NCI-H446 (cell line): ENCODE measurements at regions not wholly inside any gene's neighbourhood (a gene's known extent, or its start where the extent isn't known, plus 50 kb on each side); places are given as distances from the start of the nearest gene placed in this dataset.

Source experiments
- DNase-seq, 2 experiments: peaks; one replicate each; lab custom pipeline; 2025; lab: John Stamatoyannopoulos, UW

GRCh38 chr2:139033300-139033699 is 253.1 kb upstream of the NXPH2 start:
- DNase-seq = peak in 1 of 2 experiments; percentile 2

GRCh38 chr2:139031722-139032121 is 251.5 kb upstream of the NXPH2 start:
- peak; percentile 15 to 20 for DNase-seq

GRCh38 chr2:139020287-139020686 is 240.1 kb upstream of the NXPH2 start:
- no peak for DNase-seq

GRCh38 chr2:139018252-139018651 is 238.1 kb upstream of the NXPH2 start:
- DNase-seq = no peak

GRCh38 chr2:139007130-139007529 is 226.9 kb upstream of the NXPH2 start:
- DNase-seq = no peak

- DNase-seq = no peak
These were observed 220.1 kb upstream of the NXPH2 start for GRCh38 chr2:139000131-139000785.

GRCh38 chr2:138997856-138998517 is 217.8 kb upstream of the NXPH2 start:
- no peak for DNase-seq

- DNase-seq = no peak
These were observed 217.2 kb upstream of the NXPH2 start for GRCh38 chr2:138997346-138997745.

GRCh38 chr2:138994502-138994901 is 214.3 kb upstream of the NXPH2 start:
- DNase-seq = no peak

- no peak for DNase-seq
These were observed 205.7 kb upstream of the NXPH2 start for GRCh38 chr2:138985881-138986280.

GRCh38 chr2:138979131-138979785 is 199.1 kb upstream of the NXPH2 start:
- no peak for DNase-seq

GRCh38 chr2:138974651-138975050 is 194.5 kb upstream of the NXPH2 start:
- DNase-seq = no peak

- no peak for DNase-seq
These were observed 184.2 kb upstream of the NXPH2 start for GRCh38 chr2:138964418-138964817.

GRCh38 chr2:138962686-138963085 is 182.5 kb upstream of the NXPH2 start:
- no peak for DNase-seq

- DNase-seq = no peak
These were observed 180.0 kb upstream of the NXPH2 start for GRCh38 chr2:138960191-138960590.

GRCh38 chr2:138959031-138959430 is 178.8 kb upstream of the NXPH2 start:
- DNase-seq = no peak

- peak in 1 of 2 experiments; percentile 57 for DNase-seq
These were observed 175.9 kb upstream of the NXPH2 start for GRCh38 chr2:138956116-138956515.

GRCh38 chr2:138950486-138950885 is 170.3 kb upstream of the NXPH2 start:
- no peak for DNase-seq

- DNase-seq = no peak
These were observed 169.3 kb upstream of the NXPH2 start for GRCh38 chr2:138949517-138949916.

- peak in 1 of 2 experiments; percentile 37 for DNase-seq
These were observed 167.9 kb upstream of the NXPH2 start for GRCh38 chr2:138948070-138948539.

GRCh38 chr2:138943470-138943869 is 163.3 kb upstream of the NXPH2 start:
- DNase-seq = no peak

GRCh38 chr2:138942466-138942865 is 162.3 kb upstream of the NXPH2 start:
- no peak for DNase-seq
